ENCODE measurements at regions not wholly inside any gene's neighbourhood (a gene's known extent, or its start where the extent isn't known, plus 50 kb on each side); places are given as distances from the start of the nearest gene placed in this dataset.
"Not testable (repeated sequence)": the region's sequence is repeated elsewhere in the genome, so short reads cannot be mapped to it uniquely, and the experiment has no call there.

DNA sequence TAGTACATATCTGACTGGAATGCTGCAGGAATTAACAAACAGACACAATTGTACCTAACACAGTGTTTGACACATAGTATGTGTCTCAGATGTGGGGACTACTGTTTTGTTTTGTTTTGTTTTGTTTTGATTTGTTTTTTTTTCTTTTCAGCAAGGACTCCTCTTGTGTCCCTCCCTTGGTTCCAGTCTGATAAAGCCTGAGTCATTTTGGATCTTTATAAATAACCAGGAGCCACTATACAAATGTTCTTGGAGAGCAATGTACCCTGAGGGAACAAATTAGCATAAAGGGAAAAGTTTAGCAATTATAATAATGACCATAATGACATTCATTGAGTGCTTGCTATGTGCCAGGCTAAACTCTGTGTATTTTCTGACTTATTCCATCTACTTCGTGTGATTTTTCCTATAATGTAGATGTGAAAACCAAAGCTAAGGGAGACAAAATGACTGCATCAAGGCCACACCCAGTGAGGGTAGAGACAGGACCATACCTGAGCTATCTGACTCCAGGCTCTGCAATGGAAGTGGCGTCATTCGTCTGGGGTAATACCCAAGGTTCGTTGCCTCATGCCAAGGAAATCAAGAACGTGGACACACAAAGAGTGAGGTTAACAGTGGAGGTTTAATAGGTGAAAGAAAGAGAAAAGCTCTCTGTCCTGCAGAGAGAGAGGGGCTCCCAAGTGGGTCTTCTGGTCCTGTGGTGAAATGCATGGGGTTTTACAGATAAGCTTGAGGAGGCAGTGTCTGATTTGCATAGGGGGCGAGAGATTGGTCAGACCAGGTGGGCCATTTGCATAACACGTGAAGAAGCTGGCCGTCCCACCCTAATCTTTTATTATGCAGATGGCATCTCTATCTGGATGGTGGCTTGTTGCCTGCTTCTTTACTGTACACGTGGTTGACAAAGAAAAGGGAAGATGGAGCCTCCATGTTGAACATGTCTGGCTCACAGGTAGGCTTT is 285.5 kb upstream of the SFSWAP start:
- peak in 1 of 2 experiments; percentile 42 for DNase-seq

- DNase-seq = no peak
Observed at GRCh38 chr12:131428091-131428685, 282.7 kb upstream of the SFSWAP start.

DNA sequence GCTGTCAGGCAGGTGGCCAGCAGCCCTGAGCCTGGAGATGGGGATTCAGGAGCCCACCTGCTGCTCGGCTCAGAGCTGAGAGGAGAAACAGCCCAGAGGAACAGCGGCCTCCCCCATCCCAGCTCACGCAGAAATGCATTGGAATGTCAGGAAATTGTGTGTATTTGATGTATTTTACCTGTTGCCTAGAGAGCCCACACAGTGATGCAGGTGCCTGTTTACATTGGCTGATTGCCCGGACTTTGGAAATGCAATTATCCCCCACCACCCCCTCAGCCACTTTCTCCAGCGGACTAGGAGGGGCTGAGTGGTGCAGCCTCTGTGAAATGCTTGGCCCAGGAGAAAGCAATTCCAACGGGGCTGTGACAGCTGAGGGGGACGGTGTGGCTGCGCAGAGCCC is 281.7 kb upstream of the SFSWAP start:
- not testable (repeated sequence) for DNase-seq

DNA sequence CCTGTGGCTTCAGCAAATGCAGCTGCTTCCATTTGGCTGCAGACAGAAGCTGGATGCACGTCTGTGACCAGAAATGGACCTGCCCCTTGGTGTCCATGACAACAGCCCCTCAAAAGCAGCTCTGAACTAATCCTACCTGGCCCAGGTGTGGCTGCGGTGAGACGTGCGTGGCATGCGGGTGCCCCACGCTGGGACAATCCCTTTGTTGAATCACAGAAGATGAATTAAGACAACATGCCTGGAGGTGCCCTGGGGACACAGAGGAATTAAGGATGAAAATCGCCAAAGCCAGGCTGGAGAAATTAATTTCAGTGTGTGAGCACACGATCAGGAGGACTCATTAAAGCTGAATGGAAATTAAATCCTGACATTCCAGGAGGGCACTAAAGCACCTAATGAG is 281.2 kb upstream of the SFSWAP start:
- DNase-seq = not testable (repeated sequence)

DNA sequence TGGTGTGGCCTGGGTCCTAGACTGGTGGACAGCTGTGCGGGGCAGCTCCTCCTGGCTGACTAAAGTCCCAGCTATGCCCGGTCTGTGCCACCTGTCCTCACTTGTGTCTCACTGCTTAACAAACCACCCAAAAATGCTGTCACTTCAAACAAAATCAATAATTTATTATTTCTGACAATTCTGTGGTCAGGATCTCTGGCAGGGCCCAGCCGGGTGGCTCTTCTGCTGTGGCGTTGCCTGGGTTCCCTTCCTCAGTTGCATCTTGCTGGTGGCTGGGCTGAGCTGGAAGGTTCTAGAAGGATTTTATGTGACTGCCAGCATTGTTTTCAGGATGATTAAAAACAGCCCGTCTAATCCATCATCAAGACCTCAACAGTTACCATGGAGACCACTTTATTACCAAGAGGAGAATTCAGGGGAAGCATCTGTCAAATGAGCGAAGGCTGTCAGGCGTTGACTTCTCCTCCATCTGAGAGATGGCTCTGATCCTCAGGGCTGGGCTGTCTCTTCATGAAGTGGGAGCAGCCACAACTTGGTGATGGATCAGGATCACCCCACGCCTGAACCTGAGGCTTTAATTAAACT is 280.6 kb upstream of the SFSWAP start:
- no peak for DNase-seq

GRCh38 chr12:131431126-131431655 is 279.7 kb upstream of the SFSWAP start:
- not testable (repeated sequence) for DNase-seq

DNA sequence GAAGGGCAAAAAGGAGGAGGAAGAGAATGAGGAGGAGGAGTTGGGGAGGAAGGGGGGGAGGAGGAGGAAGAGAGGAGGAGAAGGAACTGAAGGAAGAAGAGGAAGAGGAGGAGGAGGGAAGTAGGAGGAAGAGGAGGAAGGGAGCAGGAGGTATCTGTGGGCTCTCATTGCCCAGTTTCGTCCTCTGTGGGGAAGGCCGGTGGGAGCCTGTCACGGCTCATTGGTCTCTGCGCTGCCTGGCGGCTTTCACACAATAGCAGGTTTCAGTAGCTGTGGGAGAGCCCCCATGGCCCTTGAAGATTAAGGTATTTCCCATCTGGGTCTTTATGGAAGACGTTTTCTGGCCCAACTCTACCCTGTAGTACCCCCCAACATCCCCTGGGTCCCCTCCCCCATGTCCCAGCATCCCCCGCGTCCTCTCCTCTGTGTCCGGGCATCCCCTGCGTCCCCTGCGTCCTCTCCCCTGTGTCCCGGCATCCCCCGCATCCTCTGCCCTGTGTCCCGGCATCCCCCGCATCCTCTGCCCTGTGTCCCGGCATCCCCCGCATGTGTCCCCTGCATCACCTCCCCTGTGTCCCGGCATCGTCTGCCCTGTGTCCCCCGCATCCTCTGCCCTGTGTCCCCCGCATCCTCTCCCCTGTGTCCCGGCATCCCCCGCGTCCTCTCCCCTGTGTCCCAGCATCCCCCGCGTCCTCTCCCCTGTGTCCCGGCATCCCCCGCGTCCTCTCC is 278.2 kb upstream of the SFSWAP start:
- DNase-seq = peak in 1 of 2 experiments; percentile 55

- DNase-seq = peak; percentile 61 to 62
Observed at GRCh38 chr12:131434208-131435125, 276.4 kb upstream of the SFSWAP start.

GRCh38 chr12:131436922-131437705 is 273.8 kb upstream of the SFSWAP start:
- peak; percentile 87 to 89 for DNase-seq

GRCh38 chr12:131437706-131438492 is 273.0 kb upstream of the SFSWAP start:
- DNase-seq = peak in 1 of 2 experiments; percentile 56

GRCh38 chr12:131438493-131438835 is 272.4 kb upstream of the SFSWAP start:
- not testable (repeated sequence) for DNase-seq

DNA sequence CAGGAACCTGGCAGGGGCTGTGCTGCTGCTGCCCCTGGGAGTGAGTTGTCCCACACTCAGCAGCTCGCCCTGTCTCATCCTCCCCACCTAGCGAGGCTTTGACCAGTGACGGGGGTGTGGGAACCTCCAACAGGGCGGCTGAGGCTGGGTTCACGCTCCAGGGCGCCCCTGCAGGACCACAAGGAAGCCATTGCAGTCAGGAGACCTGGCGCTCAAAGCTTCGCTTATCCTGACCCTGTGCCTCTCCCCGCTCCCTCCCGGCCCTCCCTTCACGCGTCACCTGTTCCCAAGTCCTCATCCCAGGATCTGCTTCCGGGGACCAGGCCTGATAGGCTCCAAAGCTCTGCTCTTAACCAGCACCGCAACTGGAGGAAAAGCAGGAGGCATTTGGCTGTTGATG is 272.0 kb upstream of the SFSWAP start:
- peak; percentile 94 to 98 for DNase-seq

GRCh38 chr12:131439752-131440151 is 271.1 kb upstream of the SFSWAP start:
- DNase-seq = not testable (repeated sequence)

GRCh38 chr12:131440209-131441059 is 270.5 kb upstream of the SFSWAP start:
- not testable (repeated sequence) for DNase-seq

- DNase-seq = peak in 1 of 2 experiments; percentile 5
Observed at GRCh38 chr12:131441060-131441396, 269.9 kb upstream of the SFSWAP start.

- no peak for DNase-seq
Observed at GRCh38 chr12:131441638-131442336, 269.1 kb upstream of the SFSWAP start.

GRCh38 chr12:131442337-131442918 is 268.5 kb upstream of the SFSWAP start:
- DNase-seq = no peak
